ENCODE measurements at regions not wholly inside any gene's neighbourhood (a gene's known extent, or its start where the extent isn't known, plus 50 kb on each side); places are given as distances from the start of the nearest gene placed in this dataset.
A peak's percentile ranks its signal among the peaks of the same experiment; 100 is the strongest.

DNA sequence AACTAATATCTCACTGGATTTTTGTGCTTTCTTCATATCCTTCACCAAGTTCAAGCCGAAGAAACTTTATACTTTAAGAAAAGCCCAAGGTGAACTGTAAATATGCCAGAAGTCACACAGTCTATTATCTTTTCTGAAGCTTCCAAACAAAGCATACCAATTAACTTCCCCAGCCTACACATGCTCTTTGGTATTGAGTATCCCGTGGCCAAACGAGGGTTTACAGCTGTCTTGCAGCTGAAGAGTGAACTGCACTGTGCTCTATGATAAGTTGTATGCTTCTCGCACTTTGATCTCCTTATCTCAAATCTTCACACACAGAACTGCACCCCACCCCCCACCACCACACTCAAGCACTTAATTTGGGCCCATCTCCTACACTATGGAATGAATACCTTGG, 215.6 kb upstream of the VEPH1 start:
- no peak for DNase-seq (ENCODE audit: low spot score)

DNA sequence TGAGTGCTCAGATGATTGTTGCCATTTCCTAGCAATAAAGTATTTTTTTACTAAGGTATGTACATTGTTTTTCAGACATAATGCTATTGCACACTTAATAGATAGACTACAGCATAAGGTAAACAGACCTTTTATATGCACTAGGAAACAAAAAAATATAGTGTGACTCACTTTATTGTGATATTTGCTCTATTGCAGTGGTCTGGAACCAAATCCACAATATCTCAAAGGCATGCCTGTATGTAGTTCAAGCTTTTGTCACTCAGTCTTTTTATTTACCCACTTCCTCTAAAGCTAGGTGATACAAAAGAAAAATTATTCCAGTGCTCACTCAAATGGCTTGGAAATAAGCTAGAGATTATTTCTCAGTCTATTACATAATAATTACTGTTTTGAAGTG, 209.9 kb upstream of the VEPH1 start:
- no peak for DNase-seq (ENCODE audit: low spot score)

DNA sequence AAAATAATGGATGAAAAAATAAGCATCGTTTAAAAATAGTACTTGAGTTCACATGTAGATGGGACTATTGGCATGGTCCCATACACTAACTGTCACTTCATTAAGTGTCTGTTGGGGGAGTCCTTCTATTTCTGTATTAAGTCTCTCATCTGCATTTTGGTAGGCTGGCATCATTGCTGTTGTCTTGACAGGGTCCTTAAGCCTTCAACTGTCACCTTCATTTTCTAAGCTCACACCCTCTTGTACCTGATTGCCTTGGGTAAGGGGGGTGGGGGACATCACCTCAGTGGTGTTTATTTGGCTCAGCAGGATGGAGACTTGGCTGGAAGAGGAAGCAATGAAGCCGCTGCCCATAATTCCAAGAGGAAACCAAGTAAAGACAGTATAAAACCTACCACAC, 202.0 kb upstream of the VEPH1 start:
- no peak for DNase-seq (ENCODE audit: low spot score)

DNA sequence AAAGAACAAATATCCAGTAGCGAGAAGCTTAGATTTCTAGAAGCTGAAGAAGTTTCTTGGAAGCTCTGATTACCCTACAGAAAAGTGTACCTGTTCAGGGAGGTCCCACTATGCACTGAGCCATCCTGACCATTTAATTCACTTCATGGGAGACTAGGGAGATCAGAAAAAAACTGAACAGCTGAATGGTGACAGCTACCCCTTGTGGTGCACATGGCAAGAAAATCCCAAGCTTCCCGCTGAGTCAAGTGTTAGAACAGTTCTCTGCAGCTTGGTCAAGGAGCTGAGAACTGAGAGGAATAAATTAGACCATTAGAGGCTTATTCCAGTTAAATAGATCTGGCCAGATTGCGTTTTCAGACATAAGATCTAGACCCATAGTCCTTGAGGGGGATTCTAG, 197.2 kb upstream of the VEPH1 start:
- DNase-seq (ENCODE audit: low spot score), result no peak

DNA sequence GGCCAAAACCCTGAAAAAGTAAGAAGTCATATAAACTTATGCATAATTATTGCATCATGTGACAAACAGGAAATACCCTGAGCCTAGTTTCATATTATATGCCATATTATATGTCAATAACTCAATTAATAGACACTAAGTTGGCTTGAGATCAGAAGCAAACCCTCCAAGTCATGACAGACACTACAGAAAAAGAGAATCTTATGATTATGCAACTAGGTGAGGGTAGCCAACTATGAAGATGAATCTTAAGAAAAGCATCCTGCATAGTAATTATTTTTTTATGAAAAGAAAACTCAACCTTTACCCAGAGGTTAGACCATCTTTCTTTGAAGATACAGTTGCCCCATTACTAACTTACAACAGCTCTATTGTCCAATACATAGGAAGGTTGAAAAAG, 192.4 kb upstream of the VEPH1 start:
- DNase-seq (ENCODE audit: low spot score), result peak; percentile 22

DNA sequence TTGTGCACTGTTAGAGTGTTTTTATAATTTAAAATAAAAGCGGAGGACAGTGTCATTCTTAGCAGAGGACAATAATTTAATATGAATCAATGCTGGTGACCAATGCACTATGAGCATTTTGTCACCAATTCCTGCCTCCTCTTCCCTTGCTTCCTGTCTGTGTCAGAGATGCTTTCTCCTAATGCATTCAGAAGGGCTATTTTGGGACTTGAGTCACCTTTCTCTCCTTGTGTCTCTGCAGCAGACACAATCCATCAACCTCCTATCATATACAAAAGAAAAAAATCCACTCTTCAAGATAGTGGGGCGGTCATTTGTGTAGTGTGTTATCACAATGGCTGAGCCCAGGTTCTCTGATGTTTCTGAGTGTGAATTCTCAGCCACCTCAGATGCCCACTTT, 191.9 kb upstream of the VEPH1 start:
- DNase-seq (ENCODE audit: low spot score), result no peak

DNA sequence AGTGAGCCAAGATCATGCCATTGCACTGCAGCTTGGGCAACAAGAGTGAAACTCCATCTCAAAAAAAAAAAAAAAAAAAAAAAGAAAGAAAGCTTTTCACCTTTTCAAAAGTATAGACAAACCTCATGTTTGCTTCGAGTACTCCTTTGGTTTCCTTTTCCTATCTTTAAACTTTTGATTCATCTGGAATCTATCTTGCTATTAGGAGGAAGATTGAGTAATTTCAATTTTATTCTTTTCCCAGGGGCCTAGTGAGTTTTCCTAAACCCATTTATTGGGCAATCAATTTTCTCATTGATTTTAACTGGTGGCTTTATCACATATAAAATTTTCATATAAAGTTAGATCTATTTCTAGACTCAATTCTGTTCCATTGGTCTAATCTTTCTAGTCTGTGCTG, 190.5 kb upstream of the VEPH1 start:
- no peak for DNase-seq (ENCODE audit: low spot score)

DNA sequence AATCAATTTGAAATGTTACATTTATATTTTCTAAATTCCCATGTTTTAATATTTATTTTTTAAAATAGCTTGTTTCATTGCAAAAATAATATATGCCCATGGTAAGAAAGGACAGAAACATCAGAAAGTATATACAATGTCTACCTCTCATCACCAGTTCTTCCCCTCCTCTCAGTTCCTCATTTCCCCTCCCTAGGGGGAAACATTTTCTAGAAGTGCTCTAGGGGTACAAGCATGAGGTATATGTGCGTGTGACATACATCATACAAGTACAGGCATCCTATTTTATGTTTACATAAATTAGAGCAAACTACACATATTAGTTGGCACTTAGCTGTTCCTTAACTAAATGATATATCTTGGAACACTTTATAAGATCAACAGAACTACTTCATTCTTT, 189.3 kb upstream of the VEPH1 start:
- no peak for DNase-seq (ENCODE audit: low spot score)

DNA sequence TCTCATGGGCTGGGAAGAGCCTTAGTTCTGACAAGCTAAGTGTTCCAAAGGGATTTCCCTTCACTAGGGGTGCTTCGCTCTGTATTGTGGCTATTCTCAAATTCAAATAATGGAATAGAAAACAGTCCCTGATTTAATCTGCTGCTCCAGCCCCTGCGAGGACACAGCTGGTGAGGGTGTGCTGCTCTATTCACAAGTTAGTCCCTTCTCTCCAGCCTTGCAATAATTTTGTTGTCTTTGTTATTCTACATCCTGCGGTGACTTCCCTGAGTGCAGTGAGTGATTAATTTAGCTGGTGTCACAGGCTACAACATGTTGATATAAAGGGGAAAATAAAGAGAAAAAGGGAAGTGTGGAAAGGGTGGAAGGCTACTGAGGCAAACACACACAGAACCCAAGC, 180.5 kb upstream of the VEPH1 start:
- DNase-seq (ENCODE audit: low spot score), result no peak

DNA sequence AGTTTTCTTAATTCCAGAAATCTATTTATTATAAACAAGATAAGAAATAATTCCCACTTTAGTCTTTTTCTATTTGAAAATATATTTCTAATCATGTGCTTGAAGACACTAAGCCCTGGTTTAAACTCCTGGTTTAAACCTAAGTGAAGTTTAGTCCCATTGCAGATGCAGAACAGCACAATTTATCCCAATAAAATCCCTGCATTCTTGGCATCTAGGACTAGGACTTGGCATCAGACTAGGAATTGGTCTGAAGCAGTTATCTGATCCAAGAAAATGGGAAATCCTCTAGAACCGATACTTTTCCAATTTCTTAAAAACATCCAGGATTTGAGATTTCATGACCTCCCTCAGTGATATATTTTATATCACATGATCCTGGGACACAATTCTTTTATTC, 168.8 kb upstream of the VEPH1 start:
- no peak for DNase-seq (ENCODE audit: low spot score)

DNA sequence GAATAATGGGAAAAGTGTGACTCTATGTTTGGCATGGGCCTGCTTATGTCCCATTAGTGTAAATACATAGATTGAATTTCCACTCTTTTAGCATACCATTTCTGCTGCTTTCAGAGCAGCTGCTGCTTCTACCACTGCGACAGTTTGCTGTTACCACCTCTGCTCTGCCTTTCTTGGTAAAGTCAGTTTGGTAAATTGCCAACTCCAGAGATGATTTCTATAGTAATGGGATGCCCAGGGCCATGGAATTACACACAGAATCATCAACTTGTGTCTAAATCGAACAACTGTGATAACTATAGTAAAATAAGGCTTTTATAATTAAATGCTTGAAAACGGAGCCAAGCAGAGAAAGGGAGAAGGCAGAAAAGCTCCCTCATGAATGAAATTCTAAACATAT, 168.4 kb upstream of the VEPH1 start:
- DNase-seq (ENCODE audit: low spot score), result no peak

DNA sequence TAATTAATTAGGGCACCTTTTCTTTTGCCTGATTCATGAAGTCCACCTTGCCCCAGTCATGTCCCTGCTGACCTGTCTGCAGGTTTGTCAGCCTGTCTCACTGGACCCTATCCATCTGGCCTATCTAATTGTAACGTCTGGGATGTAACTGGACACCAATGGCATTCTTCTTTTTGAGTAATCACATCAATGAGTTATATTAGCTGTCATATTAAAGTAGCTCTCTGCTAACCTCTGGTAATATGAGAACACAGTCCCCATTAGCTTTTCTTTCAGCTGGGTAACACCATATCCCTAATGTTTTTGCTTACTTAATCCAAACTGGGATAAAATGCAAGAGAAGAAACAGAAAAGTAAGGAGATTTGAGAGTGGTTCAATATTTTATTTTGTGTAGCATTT, 166.2 kb upstream of the VEPH1 start:
- peak; percentile 38 for DNase-seq (ENCODE audit: low spot score)

DNA sequence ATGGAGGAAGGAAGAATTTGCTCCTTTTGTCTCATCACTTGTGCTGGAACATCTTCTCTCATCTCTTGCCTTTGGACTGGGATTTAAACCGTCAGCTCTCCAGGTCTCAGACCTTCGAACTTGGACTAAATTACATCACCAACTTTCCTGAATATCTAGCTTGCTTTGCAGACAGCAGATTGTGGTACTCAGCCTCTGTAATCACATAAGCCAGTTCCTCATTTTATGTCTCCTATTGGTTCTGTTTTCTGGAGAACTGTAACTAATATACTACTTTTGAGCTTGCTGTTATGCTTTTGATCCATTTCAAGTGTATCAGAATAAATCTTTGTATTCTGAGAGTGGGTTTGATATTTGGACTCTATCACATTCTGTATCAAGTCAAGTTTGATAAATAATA, 164.3 kb upstream of the VEPH1 start:
- DNase-seq (ENCODE audit: low spot score), result no peak

DNA sequence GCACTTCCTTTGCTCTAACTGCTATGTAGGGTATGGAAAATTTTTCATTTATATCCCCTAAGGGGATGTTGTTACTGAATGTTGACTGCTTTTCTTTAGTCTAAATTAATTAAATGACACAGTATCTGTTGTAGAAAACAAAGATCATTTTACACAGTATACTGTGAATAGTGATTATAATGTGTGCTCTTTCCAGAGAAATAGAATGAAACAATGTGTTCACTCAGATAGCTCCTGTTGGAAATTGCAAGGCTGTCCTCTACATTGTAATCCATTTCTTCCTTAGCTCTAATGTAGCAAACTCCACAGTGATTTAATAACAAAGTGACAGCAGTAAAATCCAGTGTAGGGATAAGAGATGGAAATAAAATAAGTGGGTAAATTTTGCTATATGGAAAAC, 159.0 kb upstream of the VEPH1 start:
- DNase-seq (ENCODE audit: low spot score), result no peak

DNA sequence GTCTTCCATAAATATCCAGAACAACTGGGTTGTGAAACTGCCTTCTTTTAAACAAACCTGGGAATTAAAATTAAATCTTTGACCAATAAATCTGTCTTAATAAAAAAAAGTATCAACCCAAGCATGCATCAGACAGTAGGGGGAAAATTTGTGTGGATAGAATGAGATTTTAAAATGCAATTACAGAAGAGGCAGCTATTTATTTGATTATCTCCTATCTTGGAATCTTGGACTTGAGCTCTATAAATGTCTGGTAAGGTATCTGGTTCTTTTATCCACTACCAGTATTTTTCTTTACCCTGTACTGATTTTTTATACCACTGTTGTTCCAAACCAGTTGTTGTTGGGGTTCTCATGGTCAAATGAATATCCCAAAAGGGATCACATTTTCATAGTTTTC, 157.6 kb upstream of the VEPH1 start:
- DNase-seq (ENCODE audit: low spot score), result no peak

DNA sequence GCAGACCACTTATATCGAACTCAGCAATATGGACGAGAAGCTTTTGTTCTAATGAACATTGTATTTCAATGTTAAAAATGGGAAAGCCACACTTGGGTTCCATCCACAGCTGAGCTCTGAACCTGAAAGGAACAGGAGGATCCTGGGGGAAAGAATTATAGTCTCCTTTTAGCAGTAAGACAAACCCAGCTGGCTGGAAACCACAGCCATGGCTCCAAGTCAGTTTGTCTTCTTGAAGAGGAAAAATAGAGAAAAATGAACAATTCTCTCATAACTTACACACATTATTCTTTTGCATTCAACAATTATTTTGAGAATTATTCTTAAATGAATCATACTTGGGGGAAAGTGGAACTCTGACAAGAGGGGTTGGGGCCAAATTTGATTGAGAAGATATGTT, 149.2 kb upstream of the VEPH1 start:
- DNase-seq (ENCODE audit: low spot score), result no peak

DNA sequence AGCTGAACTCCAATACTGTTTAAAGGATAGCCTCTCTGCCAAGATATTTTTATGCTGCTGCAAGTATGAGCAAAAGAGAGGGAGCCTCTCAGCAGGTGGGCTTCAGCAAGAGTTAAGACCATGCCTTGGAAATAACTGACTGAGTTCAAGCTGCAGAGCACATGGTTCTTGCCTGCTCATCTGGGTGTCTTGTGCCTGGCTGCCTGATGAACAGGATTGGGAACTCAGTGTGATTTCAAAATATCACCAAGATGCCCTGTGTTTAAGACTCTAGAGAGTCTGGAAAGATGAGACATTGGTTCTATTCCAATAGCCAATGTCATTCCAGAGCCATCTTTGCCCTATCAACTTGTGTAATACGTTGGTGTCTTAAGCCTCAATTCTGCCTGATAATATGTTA, 147.5 kb upstream of the VEPH1 start:
- no peak for DNase-seq (ENCODE audit: low spot score)

DNA sequence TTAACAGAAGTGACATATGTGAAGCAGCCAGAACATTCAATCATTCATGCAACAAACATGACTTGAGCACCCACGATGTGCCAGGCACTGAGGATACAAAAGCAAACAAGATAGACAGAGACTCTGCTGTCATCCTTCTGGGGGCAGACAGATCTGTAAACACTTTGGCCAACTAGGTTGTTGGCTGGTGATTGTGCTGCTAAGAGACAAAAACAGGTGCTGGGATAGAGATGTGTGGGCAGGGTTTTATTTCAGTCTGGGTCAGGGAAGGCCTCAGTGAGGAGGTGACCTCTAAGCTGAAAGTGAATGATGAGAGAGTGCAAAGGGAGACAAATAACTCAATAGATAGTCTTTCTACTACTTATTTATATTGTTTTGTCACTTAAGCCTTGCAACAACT, 147.0 kb upstream of the VEPH1 start:
- no peak for DNase-seq (ENCODE audit: low spot score)

DNA sequence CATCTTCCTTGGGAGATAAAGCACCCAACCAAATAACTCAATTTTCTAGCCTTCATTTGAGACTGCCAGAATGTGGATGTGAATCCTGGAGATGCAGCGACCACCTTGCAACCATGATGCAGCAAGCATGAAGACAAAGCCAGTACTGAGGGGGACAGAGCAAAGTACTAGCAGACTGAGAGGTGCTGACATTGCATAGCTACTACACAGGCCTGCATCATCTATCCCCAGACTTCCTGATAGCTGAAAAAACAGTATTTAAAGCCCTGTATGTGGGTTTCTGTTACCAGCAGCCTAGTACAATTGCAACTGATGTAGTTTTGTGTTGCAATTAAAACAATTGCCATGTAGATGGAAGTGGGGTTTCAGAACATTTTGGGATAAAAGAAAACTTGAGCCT, 146.3 kb upstream of the VEPH1 start:
- no peak for DNase-seq (ENCODE audit: low spot score)

DNA sequence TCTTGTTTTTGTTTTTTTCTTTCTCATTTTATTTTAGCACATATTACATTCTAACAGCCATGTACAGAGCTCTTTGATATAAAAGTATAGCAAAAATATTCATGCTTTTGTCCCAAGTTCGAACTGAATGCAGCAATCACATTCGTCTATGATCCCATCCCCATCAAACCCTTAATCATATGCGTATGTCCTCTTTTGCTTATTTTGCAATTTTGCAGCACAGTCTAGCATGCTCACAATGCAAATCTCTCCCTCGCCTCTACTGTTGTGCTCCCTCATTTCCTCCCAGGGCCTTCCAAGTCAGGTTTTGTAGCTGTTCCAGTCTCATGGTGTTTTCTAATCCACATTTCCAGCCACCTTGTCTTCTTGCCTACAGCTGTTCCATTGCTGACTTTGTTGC, 144.6 kb upstream of the VEPH1 start:
- DNase-seq (ENCODE audit: low spot score), result no peak

DNA sequence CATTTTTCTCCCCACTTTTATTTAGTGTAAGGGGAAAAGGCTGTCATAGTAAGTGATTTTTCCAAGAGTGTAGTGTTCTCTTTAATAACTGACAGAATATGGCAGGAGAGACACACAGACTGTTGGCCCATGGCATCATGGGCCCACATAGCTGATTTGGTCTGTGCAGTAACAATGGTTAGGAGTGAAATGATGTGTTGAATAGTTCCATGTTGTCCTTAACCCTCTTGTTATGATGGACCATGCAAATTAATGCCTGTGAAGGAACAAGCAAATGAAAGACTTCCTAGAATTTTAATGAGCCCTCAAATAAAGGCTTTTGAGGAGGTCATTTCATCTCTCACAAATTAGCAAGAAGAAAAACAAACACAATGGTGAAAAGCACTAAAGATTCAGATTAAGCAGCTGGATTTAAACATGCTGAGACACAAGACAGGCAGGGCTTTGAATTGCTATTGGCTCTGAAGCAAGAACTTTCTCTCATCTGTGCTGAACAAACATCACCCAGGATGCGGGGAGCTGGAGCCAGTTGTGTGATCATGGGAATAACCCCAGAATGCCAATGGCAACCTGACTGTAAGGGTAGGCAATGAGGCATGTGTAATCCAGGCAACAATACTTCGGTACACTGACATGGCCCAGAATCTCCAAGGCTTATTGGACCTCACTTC, 136.7 kb upstream of the VEPH1 start:
- no peak for DNase-seq (ENCODE audit: low spot score)

DNA sequence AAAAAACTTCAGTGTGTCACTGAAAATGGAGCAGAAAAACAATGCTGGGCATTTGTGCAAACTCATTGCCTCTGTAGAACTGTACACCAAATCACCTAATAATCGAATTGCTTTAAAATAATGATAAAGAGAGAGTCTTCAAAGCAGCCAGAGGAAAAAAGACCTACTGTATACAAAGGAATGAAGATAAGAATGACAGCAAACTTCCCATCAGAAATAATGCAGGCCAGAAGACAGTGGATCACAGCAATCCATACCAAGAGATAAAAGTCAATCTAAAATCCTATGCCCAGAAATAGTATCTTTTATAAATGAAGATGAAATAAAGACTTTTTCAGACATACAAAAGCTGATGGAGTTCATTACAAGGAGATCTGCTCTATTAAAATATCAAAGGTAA, 134.7 kb upstream of the VEPH1 start:
- DNase-seq (ENCODE audit: low spot score), result no peak

DNA sequence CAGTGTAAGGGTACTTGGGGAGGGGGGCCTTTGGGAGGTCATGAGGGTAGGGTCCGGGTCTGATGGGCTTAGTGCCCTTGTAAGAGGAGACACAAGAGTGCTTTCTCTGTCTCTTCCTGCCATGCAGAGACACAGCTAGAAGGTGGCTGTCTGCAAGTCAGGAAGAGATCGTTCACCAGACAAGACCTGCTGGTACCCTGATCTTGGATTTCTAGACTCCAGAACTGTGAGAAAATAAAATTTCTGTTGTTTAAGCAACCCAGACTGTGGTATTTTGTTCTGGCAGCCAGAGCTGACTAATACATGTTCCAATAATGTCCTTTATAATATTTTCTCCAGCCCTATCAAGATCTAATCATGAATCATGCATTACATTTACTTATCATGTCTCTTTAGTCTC, 130.0 kb upstream of the VEPH1 start:
- DNase-seq (ENCODE audit: low spot score), result no peak

DNA sequence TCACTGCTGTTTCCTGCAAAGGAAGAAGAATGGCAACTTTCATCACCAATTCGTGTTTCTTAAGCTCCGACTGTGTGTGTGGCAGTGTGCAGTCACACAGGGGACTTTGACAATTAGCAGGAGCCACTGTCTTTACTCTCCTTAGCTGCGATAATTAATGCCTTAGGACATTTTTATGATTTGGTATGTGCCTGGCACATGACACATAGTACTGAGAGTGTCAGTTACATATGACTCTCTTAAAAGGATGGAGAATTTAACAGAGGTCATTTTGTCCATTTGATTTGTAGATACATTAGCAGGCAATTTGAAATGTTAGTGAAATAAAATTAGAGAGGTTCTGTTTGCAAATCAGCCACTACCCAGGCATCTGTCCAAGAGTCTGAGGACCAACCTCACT, 128.9 kb upstream of the VEPH1 start:
- DNase-seq (ENCODE audit: low spot score), result no peak

DNA sequence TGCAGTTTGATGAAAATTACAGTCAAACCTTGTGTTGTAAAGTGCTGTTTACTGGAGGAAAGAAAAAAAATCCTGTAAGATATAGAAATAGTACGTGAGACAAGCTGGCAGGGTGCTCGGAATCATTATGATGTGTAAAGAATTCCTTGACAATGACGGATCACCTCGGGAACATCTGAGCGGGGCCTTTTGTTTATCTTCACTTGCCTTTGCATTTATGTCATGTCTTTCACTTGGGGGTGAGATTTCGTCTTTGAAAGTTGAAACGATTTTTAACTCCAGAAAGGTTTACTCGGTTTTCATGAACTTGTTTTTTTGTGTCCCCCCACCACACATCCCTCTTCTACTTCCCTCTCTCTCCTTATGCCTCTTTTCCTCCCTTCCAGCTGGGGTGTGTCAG, 128.3 kb upstream of the VEPH1 start:
- DNase-seq (ENCODE audit: low spot score), result no peak

All from GM03348 (cell line).